Cardiac fibroblast (primary cell): ENCODE measurements at regions not wholly inside any gene's neighbourhood (a gene's known extent, or its start where the extent isn't known, plus 50 kb on each side); places are given as distances from the start of the nearest gene placed in this dataset.
A peak's percentile ranks its signal among the peaks of the same experiment; 100 is the strongest.

Experiments
- DNase-seq, 2 donors: peaks; one replicate each; pipeline versions ENCODE4 v3.0.0 to v3.0.0-alpha.2; 2010; ENCODE audit warnings: low read depth in 2 of 2
- H3K4me3 ChIP-seq, 2 donors: replicated peaks in 1 of 2; 1 replicate in 1 of 2; 2 replicates in 1 of 2; pipeline ENCODE4 v1.5.1; 2011; ENCODE audit warnings: low read depth in 2 of 2, low read length in 2 of 2, mild to moderate bottlenecking in 2 of 2, moderate library complexity in 1 of 2
- TF ChIP-seq, protein P1 (sequence below): IDR thresholded peaks from one replicate; pipeline ENCODE4 v1.5.1; 2011; ENCODE audit warnings: low read depth, mild to moderate bottlenecking, low read length, inconsistent platforms

DNA sequence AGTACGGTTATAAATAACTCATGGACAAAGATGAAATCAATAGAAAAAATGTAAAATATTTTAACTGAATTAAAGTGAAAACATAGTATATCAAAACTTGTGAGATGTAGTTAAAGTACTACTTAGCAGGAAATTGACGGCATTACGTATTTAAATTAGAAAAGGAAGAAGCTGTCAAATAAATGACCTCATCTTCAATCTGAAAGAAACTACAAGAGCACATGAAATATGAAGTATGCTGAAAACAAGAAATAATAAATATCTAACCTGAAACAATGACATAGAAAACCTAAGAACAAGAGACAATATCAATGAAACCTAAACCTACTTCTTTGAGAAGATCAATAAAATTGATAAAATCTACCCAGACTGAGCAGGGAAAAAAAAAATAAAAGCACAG is 122.2 kb upstream of the PDE4B start:
- no peak for DNase-seq
- H3K4me3 ChIP-seq, result no peak overlapping the region
- TF ChIP-seq, protein P1, sequence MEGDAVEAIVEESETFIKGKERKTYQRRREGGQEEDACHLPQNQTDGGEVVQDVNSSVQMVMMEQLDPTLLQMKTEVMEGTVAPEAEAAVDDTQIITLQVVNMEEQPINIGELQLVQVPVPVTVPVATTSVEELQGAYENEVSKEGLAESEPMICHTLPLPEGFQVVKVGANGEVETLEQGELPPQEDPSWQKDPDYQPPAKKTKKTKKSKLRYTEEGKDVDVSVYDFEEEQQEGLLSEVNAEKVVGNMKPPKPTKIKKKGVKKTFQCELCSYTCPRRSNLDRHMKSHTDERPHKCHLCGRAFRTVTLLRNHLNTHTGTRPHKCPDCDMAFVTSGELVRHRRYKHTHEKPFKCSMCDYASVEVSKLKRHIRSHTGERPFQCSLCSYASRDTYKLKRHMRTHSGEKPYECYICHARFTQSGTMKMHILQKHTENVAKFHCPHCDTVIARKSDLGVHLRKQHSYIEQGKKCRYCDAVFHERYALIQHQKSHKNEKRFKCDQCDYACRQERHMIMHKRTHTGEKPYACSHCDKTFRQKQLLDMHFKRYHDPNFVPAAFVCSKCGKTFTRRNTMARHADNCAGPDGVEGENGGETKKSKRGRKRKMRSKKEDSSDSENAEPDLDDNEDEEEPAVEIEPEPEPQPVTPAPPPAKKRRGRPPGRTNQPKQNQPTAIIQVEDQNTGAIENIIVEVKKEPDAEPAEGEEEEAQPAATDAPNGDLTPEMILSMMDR, result no peak

DNA sequence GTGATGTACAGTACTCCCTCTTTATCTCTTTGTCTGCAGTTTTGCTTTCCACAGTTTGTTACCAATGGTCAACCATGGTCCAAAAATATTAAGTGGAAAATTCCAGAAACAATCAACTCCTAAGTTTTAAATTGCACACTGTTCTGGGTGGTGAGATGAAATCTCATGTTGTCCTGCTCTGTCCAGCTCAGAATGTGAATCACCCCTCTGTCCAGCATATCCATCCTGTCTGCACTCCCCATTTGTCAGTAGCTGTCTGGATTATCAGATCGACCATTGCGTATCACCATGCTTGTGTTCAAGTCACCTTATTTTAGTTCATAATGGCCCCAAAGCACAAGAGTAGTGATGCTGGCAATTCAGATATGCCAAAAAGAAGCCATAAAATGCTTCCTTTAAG is 118.2 kb upstream of the PDE4B start:
- no peak overlapping the region for H3K4me3 ChIP-seq
- peak in 1 of 2 donors; percentile 45 for DNase-seq
- TF ChIP-seq, protein P1, result no peak

DNA sequence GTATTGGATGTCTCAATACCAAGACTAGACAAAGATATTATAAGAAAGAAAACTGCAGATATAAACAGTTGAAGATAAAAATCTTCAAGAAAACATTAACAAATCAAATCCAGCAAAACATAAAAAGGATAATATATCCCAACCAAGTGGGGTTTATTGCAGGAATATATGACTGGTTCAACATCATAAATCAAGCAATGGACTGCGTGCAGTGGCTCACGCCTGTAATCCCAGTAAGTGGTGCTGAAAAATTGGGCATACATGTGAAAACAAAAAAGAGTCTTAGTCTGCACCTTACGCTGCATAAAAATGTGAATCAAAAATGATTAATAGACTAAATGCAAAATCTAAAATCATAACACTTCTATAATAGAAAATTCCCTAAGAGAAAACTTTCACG is 112.9 kb upstream of the PDE4B start:
- no peak overlapping the region for H3K4me3 ChIP-seq
- TF ChIP-seq, protein P1, result no peak
- no peak for DNase-seq

DNA sequence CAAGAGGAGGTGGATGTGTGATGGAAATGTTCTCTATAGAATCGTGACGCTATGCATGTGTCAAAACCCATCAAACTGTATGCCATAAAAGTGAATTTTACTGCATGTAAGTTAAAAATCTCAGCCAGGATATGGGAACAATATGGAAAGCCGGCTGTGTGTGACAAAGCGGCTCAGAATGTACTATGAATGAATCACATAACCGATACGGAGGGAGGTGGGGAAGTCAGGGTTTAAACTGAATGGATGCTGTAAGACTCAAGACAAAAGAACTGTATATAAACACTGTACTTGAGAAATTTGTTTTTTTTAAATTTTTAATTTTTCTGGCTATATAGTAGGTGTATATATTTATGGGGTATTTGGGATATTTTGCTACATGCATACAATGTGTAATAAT is 111.6 kb upstream of the PDE4B start:
- no peak overlapping the region for H3K4me3 ChIP-seq
- TF ChIP-seq, protein P1, result no peak
- DNase-seq, result peak; percentile 7 to 84

DNA sequence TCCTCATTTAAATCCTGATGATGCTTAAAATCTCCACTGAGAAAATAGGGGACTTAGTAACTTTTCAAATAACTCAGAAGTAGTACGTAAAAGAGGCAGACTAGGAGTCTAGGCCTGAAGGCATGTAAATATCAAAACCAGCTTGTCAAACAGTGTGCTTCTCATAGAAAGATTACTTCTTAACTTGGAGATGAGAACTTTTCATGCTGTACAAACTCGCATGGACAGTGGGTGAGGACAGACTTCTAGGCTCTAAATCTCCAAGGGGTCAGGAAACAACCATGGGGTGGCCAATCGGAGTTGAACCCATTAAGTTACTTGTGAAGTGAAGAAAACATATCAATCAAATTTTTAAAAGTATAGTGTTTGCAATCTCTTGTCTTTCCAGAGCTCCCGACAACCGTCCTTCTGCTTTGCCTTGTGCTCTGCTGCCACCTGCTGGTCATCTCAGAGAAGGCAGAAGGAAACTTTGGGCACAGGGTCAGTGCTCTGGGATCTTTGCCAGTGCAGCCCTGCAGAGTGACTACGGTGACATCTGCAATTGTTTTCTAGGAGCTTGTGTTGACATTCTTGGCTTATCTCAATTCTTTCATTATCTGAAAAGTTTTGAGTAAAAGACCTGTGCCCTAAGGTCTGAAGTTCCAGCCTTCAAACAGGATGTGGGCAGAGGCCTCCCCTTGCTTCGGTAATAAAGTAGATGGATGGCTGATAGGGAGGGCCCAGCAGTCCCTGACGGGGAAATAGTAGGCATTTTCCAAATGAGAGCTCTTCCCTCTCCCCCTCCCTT is 105.1 kb upstream of the PDE4B start:
- peak; percentile 78 for DNase-seq
- no peak overlapping the region for H3K4me3 ChIP-seq
- TF ChIP-seq, protein P1, result peak; percentile 93

DNA sequence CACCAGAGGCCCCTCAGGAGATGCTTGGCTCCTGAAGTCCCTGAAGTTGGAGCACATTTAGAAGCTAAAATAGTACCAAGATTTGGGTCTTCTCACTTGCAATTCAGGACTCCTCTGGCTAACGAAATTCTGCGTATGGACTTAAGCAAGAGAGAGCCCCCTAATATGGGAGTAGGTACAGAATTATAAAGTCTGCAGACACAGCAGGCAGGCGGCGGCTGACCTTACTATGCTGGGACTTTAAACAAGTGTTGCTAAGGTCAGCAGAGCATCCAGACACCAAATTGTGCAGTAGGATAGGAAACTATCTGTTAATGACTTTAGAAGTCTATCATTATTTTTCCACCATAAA is 104.5 kb upstream of the PDE4B start:
- DNase-seq, result no peak
- no peak overlapping the region for H3K4me3 ChIP-seq
- TF ChIP-seq, protein P1, result no peak

DNA sequence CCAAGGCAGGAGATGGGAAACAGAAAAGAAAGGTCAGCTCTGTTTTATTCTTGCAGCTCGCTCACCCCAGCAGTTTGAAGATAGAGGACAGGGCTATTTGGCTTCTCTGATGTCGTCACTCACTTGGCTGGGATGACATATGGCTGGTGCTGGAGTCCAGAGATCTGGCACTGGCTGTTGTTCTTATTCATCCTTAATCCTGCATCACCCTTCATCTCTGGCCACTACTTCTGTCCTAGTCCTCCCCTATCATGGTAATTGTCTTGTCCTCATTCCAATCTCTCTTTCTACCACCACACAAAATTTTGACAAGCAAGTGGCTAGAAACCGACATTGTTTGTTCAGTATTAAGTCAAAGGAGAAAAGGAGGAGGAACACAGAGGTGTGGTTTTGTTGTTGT is 103.8 kb upstream of the PDE4B start:
- no peak overlapping the region for H3K4me3 ChIP-seq

More for the DNA sequence above, 103.8 kb upstream of the PDE4B start:
- TF ChIP-seq, protein P1, result no peak
- DNase-seq, result peak in 1 of 2 donors; percentile 8
